NB4 (cell line): ENCODE measurements at regions not wholly inside any gene's neighbourhood (a gene's known extent, or its start where the extent isn't known, plus 50 kb on each side); places are given as distances from the start of the nearest gene placed in this dataset.

Source experiments
- DNase-seq: peaks from one replicate; pipeline ENCODE4 v3.0.0; 2010; ENCODE audit warnings: low read depth
- H3K4me3 ChIP-seq: one replicate; pipeline ENCODE4 v1.5.1; 2011; ENCODE audit warnings: mild to moderate bottlenecking, low read depth, low read length, moderate library complexity
- MYC ChIP-seq: IDR thresholded peaks from 2 replicates; pipeline ENCODE4 v1.6.1; 2011; ENCODE audit warnings: low read depth, low read length
- POLR2A ChIP-seq: IDR thresholded peaks from 2 replicates; pipeline ENCODE4 v1.6.1; 2011; ENCODE audit warnings: mild to moderate bottlenecking; ENCODE audit not compliant: insufficient read length; ENCODE audit errors: extremely low read depth
- TF ChIP-seq, protein P1 (sequence below): IDR thresholded peaks from 2 replicates; pipeline ENCODE4 v1.6.1; 2011; ENCODE audit warnings: low read depth, low read length
- TF ChIP-seq, protein P2 (sequence below): IDR thresholded peaks from one replicate; pipeline ENCODE4 v1.5.1; 2012; ENCODE audit warnings: low read depth, low read length

DNA sequence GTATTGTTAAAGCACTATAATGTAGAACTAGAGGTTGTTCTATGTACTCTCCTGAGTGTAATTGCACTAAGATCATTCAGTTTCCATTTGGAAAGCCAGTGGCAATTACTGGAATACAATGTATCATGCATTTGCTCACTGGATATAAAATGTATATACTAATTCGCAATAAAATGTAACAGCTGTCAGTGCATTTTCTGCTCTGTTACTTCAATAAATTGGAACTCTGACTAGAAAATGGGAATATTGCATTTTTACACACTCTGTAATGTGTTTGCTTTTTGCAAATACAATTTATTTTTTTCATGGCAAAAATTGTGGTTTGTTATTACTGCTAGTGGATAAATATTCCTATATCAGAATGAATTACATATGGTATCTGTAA, 893.8 kb upstream of the POU3F3 start:
- TF ChIP-seq, protein P1, sequence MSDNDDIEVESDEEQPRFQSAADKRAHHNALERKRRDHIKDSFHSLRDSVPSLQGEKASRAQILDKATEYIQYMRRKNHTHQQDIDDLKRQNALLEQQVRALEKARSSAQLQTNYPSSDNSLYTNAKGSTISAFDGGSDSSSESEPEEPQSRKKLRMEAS = no peak
- TF ChIP-seq MYC (no peak), POLR2A (no peak)
- TF ChIP-seq, protein P2, sequence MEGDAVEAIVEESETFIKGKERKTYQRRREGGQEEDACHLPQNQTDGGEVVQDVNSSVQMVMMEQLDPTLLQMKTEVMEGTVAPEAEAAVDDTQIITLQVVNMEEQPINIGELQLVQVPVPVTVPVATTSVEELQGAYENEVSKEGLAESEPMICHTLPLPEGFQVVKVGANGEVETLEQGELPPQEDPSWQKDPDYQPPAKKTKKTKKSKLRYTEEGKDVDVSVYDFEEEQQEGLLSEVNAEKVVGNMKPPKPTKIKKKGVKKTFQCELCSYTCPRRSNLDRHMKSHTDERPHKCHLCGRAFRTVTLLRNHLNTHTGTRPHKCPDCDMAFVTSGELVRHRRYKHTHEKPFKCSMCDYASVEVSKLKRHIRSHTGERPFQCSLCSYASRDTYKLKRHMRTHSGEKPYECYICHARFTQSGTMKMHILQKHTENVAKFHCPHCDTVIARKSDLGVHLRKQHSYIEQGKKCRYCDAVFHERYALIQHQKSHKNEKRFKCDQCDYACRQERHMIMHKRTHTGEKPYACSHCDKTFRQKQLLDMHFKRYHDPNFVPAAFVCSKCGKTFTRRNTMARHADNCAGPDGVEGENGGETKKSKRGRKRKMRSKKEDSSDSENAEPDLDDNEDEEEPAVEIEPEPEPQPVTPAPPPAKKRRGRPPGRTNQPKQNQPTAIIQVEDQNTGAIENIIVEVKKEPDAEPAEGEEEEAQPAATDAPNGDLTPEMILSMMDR = no peak
- no peak overlapping the region for H3K4me3 ChIP-seq
- no peak for DNase-seq

DNA sequence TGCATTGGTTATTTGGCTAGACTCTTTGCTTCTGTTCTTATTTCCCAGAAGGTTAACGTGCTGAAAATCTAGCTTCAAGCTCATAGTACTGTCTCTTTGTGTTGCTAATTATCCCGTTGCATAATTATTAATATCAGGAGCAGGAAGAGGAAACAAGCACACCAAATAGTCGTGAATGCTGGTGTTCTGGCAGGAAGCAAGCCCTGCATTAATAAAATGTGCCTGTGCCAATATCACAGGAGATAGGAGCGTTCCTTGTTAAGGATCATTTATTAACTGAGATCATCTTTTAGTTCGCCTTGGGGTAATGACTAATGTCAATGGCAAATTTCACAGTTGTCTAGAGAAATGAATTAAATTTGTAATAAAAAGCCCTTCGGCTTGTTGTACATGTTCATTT, 893.0 kb upstream of the POU3F3 start:
- DNase-seq = no peak
- TF ChIP-seq POLR2A = no peak
- TF ChIP-seq, protein P1 = no peak
- no peak for TF ChIP-seq MYC
- TF ChIP-seq, protein P2 = no peak
- H3K4me3 ChIP-seq = no peak overlapping the region

- no peak for DNase-seq
- TF ChIP-seq POLR2A = no peak
- TF ChIP-seq, protein P1 = no peak
- TF ChIP-seq, protein P2 = no peak
- no peak for TF ChIP-seq MYC
- H3K4me3 ChIP-seq = no peak overlapping the region
Measured at GRCh38 chr2:103961862-103962261, 892.1 kb upstream of the POU3F3 start.

GRCh38 chr2:103962670-103963069, 891.2 kb upstream of the POU3F3 start:
- no peak for TF ChIP-seq MYC
- TF ChIP-seq, protein P2 = no peak
- no peak for TF ChIP-seq POLR2A
- TF ChIP-seq, protein P1 = no peak
- no peak for DNase-seq

DNA sequence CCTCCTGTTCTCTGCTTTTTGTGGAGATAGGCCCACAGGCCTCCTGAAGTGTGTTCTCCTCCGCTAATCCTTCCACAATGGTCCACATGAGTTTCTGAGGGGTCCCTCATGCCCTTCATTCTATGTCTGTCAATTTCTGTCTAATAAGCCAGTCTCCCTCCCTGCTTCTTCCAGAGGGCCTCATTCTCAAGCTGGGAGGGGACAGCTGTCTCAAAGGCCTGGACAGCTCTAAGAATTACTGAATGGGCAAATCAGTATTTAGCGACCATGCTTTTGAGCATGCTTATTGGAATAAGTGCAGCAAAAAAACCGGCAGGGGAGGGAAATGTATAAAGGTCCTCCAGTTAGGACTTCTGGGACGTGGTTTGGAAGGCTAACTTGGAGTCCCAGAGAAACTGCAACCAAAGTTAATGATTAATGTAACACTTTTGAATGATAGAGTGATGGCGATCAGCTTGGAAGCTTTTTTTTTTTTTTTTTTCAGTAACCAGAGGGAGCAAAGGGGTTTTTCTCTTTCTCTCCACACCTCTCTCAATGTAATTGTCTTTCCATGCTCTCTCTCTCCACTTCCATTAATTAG, 890.7 kb upstream of the POU3F3 start:
- H3K4me3 ChIP-seq = no peak overlapping the region
- TF ChIP-seq, protein P1 = no peak
- TF ChIP-seq, protein P2 = no peak
- TF ChIP-seq POLR2A (no peak), MYC (no peak)
- DNase-seq = no peak

More at GRCh38 chr2:103962670-103963069, 891.2 kb upstream of the POU3F3 start:
- H3K4me3 ChIP-seq = no peak overlapping the region
